Caco-2 (cell line): ENCODE measurements at regions not wholly inside any gene's neighbourhood (a gene's known extent, or its start where the extent isn't known, plus 50 kb on each side); places are given as distances from the start of the nearest gene placed in this dataset.

Experiments
- BruUV-seq: library from RNA; stranded (reverse); fragments of 400-500 nt; replicated peaks from 2 replicates; lab custom pipeline; 2021; lab: Mats Ljungman, UMichigan
- CTCF ChIA-PET: fragments of 300-600 bp; sonication (Branson Sonifier 250); formaldehyde crosslinking; loops from one replicate; lab custom pipeline; 2022; ENCODE audit warnings: antibody characterized with exemption; lab: Charles Lee
- POLR2A ChIA-PET: fragments of 300-600 bp; sonication (Branson Sonifier 250); formaldehyde crosslinking; loops from one replicate; lab custom pipeline; 2022; ENCODE audit warnings: antibody characterized with exemption; lab: Charles Lee
- DNase-seq, 2 experiments: peaks; one replicate each; pipeline versions ENCODE4 v3.0.0 to v3.0.0-alpha.2; 2020 to 2022
- H3K27me3 ChIP-seq: replicated peaks from 2 replicates; pipeline ENCODE4 v1.6.0; 2011; ENCODE audit warnings: low read length; ENCODE audit not compliant: control insufficient read depth, insufficient read depth
- H3K36me3 ChIP-seq: 2 replicates; pipeline ENCODE4 v1.5.1; 2011; ENCODE audit warnings: low read length; ENCODE audit not compliant: control insufficient read depth, insufficient read depth
- H3K4me1 ChIP-seq: fragments of 250-450 bp; sonication (Bioruptor Pico); 2 replicates; pipeline ENCODE4 v1.5.1; 2020; ENCODE audit warnings: mild to moderate bottlenecking
- H3K4me3 ChIP-seq: 2 replicates; pipeline ENCODE4 v1.5.1; 2011; ENCODE audit warnings: low read depth, mild to moderate bottlenecking, control low read depth, low read length
- H3K9me3 ChIP-seq: fragments of 250-450 bp; sonication (Bioruptor Pico); 2 replicates; pipeline ENCODE4 v1.5.1; 2020; ENCODE audit warnings: mild to moderate bottlenecking, moderate library complexity
- H3K27ac Mint-ChIP-seq: one replicate; pipeline ENCODE4 v1.8.0; 2022; ENCODE audit warnings: mixed read lengths; ENCODE audit not compliant: unreplicated experiment
- H3K27me3 Mint-ChIP-seq: one replicate; pipeline ENCODE4 v1.8.0; 2022; ENCODE audit warnings: mixed read lengths; ENCODE audit not compliant: insufficient read depth, unreplicated experiment
- H3K36me3 Mint-ChIP-seq: one replicate; pipeline ENCODE4 v1.8.0; 2022; ENCODE audit warnings: mild to moderate bottlenecking, mixed read lengths; ENCODE audit not compliant: insufficient read depth, unreplicated experiment
- H3K4me1 Mint-ChIP-seq: one replicate; pipeline ENCODE4 v1.8.0; 2022; ENCODE audit warnings: low read depth, mixed read lengths; ENCODE audit not compliant: unreplicated experiment
- H3K4me3 Mint-ChIP-seq: one replicate; pipeline ENCODE4 v1.8.0; 2022; ENCODE audit warnings: mild to moderate bottlenecking, moderate library complexity, mixed read lengths; ENCODE audit not compliant: unreplicated experiment
- H3K9me3 Mint-ChIP-seq: one replicate; pipeline ENCODE4 v1.8.0; 2022; ENCODE audit warnings: mixed read lengths; ENCODE audit not compliant: unreplicated experiment
- CTCF ChIP-seq, 2 experiments: fragments of 200-600 bp in 1 of 2; IDR thresholded peaks; 1 replicate in 1 of 2; 2 replicates in 1 of 2; pipeline versions ENCODE4 v1.5.1 to v1.8.0; 2011 to 2022; ENCODE audit warnings: antibody characterized with exemption in 1 of 2, control low read depth in 1 of 2, inconsistent platforms in 1 of 2, low read depth in 1 of 2, low read length in 1 of 2, mild to moderate bottlenecking in 1 of 2, moderate library complexity in 1 of 2; ENCODE audit not compliant: insufficient read depth in 1 of 2, severe bottlenecking in 1 of 2, unreplicated experiment in 1 of 2
- intact Hi-C: fragments of 100-400 bp; cut with micrococcal nuclease; formaldehyde crosslinking; loops from one replicate; pipeline ENCODE4 v1.10.0; 2022; ENCODE audit not compliant: unreplicated experiment

- H3K4me1 ChIP-seq, result no peaks in the 10 kb centered on the region
- H3K27me3 ChIP-seq, result no peaks in the 10 kb centered on the region
- H3K36me3 Mint-ChIP-seq, result no peaks in the 10 kb centered on the region
- H3K9me3 Mint-ChIP-seq, result no peaks in the 10 kb centered on the region
- H3K27me3 Mint-ChIP-seq, result peaks cover 11% of the 10 kb centered on the region
- BruUV-seq, result no TSS peak
- H3K4me1 Mint-ChIP-seq, result no peaks in the 10 kb centered on the region
- H3K9me3 ChIP-seq, result no peaks in the 10 kb centered on the region
- ChIA-PET POLR2A (no interaction called here), CTCF (no interaction called here)
- H3K4me3 ChIP-seq, result no peak overlapping the region
- no peaks in the 10 kb centered on the region for H3K36me3 ChIP-seq
- intact Hi-C loops, result no loop called here
- H3K27ac Mint-ChIP-seq, result no peak overlapping the region
- no peak for DNase-seq
- TF ChIP-seq CTCF (IDR thresholded peaks at IDR 0.05; ENCODE audit: insufficient read depth in 1 of 2, low read depth in 1 of 2, low read length in 1 of 2, severe bottlenecking in 1 of 2, unreplicated experiment in 1 of 2), result no peak
- no peak overlapping the region for H3K4me3 Mint-ChIP-seq
Observed at GRCh38 chr5:155211764-155212163, 198.2 kb downstream of the KIF4B start.

GRCh38 chr5:155222393-155222792, 208.8 kb downstream of the KIF4B start:
- CTCF ChIA-PET, result no interaction called here
- H3K4me1 Mint-ChIP-seq, result no peaks in the 10 kb centered on the region
- H3K27me3 Mint-ChIP-seq, result peaks cover 7% of the 10 kb centered on the region
- DNase-seq, result no peak
- no TSS peak for BruUV-seq
- no peak overlapping the region for H3K4me3 ChIP-seq
- no peaks in the 10 kb centered on the region for H3K36me3 Mint-ChIP-seq
- no peaks in the 10 kb centered on the region for H3K4me1 ChIP-seq
- no peak overlapping the region for H3K27ac Mint-ChIP-seq
- no peaks in the 10 kb centered on the region for H3K36me3 ChIP-seq
- no peak for TF ChIP-seq CTCF (IDR thresholded peaks at IDR 0.05; ENCODE audit: insufficient read depth in 1 of 2, low read depth in 1 of 2, low read length in 1 of 2, severe bottlenecking in 1 of 2, unreplicated experiment in 1 of 2)
- H3K9me3 ChIP-seq, result no peaks in the 10 kb centered on the region
- POLR2A ChIA-PET, result no interaction called here
- no peaks in the 10 kb centered on the region for H3K27me3 ChIP-seq
- intact Hi-C loops, result no loop called here
- H3K9me3 Mint-ChIP-seq, result no peaks in the 10 kb centered on the region
- H3K4me3 Mint-ChIP-seq, result no peak overlapping the region

- Histone ChIP-seq H3K9me3 (no peaks in the 10 kb centered on the region), H3K36me3 (no peaks in the 10 kb centered on the region), H3K4me1 (no peaks in the 10 kb centered on the region), H3K4me3 (no peak overlapping the region), H3K27me3 (no peaks in the 10 kb centered on the region)
- CTCF ChIA-PET, result no interaction called here
- TF ChIP-seq CTCF (IDR thresholded peaks at IDR 0.05; ENCODE audit: insufficient read depth in 1 of 2, low read depth in 1 of 2, low read length in 1 of 2, severe bottlenecking in 1 of 2, unreplicated experiment in 1 of 2), result no peak
- H3K9me3 Mint-ChIP-seq, result no peaks in the 10 kb centered on the region
- POLR2A ChIA-PET, result no interaction called here
- intact Hi-C loops, result no loop called here
- no peak overlapping the region for H3K27ac Mint-ChIP-seq
- DNase-seq, result no peak
- H3K27me3 Mint-ChIP-seq, result peaks cover 4% of the 10 kb centered on the region
- no peaks in the 10 kb centered on the region for H3K4me1 Mint-ChIP-seq
- BruUV-seq, result no TSS peak
- no peak overlapping the region for H3K4me3 Mint-ChIP-seq
- no peaks in the 10 kb centered on the region for H3K36me3 Mint-ChIP-seq
Observed at GRCh38 chr5:155229135-155229534, 215.6 kb downstream of the KIF4B start.
